ENCODE measurements at regions not wholly inside any gene's neighbourhood (a gene's known extent, or its start where the extent isn't known, plus 50 kb on each side); places are given as distances from the start of the nearest gene placed in this dataset.

DNA sequence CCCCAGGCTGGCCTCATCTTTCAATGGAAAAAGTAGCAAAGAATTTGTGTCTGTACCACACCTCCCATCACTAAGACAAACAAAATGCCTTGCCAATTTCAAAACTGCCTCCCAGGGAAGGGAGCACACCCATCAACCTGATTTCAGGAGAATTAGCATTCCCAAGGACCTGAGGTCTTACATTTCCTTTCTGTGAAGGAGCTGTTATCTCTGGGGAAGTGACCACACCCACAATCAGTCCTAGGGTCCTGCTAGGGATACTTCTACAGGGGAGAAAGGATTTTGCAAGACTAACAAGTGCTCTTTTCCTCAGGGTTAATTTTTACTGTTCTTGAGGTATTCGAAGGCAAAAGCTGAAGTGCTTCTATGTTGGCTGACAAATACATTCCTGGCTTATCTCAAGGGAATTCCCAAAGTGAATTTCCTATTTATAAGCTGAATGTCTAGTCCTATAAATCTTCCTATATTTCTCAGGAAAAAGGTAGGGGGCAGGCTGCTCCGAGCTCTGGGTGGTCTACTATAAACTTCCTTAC, 97.4 kb upstream of the ITGA1 start:
- Histone ChIP-seq H3K4me2 (ENCODE audit: low read length) (peak overlapping the region; percentile 30), H3K9ac (ENCODE audit: low read length) (no peak overlapping the region), H3K36me3 (ENCODE audit: insufficient read depth, low read length) (no peaks in the 10 kb centered on the region), H2AFZ (ENCODE audit: low read depth, low read length) (no peak overlapping the region), H4K20me1 (ENCODE audit: insufficient read depth, low read length) (no peaks in the 10 kb centered on the region), H3K4me3 (ENCODE audit: insufficient read depth, low read depth, low read length) (no peak overlapping the region), H3K27ac (ENCODE audit: low read depth, low read length) (peak overlapping the region; percentile 6), H3K79me2 (ENCODE audit: insufficient read depth, low read length) (no peaks in the 10 kb centered on the region), H3K27me3 (ENCODE audit: insufficient read depth, low read length) (no peaks in the 10 kb centered on the region), H3K4me1 (ENCODE audit: insufficient read depth, low read length) (peaks cover 18% of the 10 kb centered on the region), H3K9me3 (ENCODE audit: insufficient read depth, low read depth, low read length) (no peaks in the 10 kb centered on the region)
- peak; percentile 34 for DNase-seq (ENCODE audit: low read depth)
- no peak for TF ChIP-seq EZH2 (IDR thresholded peaks at IDR 0.05; ENCODE audit: insufficient read depth, low read length)
- TF ChIP-seq, protein P1, sequence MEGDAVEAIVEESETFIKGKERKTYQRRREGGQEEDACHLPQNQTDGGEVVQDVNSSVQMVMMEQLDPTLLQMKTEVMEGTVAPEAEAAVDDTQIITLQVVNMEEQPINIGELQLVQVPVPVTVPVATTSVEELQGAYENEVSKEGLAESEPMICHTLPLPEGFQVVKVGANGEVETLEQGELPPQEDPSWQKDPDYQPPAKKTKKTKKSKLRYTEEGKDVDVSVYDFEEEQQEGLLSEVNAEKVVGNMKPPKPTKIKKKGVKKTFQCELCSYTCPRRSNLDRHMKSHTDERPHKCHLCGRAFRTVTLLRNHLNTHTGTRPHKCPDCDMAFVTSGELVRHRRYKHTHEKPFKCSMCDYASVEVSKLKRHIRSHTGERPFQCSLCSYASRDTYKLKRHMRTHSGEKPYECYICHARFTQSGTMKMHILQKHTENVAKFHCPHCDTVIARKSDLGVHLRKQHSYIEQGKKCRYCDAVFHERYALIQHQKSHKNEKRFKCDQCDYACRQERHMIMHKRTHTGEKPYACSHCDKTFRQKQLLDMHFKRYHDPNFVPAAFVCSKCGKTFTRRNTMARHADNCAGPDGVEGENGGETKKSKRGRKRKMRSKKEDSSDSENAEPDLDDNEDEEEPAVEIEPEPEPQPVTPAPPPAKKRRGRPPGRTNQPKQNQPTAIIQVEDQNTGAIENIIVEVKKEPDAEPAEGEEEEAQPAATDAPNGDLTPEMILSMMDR (IDR thresholded peaks at IDR 0.05; ENCODE audit: insufficient read depth, low read depth, low read length) = no peak
- Mint-ChIP-seq H3K9me3 (ENCODE audit: unreplicated experiment) (peaks cover 1% of the 10 kb centered on the region), H3K27me3 (ENCODE audit: low read depth, unreplicated experiment) (no peaks in the 10 kb centered on the region), H3K4me1 (ENCODE audit: low read depth, unreplicated experiment) (peaks cover 31% of the 10 kb centered on the region), H3K4me3 (ENCODE audit: unreplicated experiment) (peak overlapping the region; percentile 40), H3K36me3 (ENCODE audit: low read depth, unreplicated experiment) (no peaks in the 10 kb centered on the region), H3K27ac (ENCODE audit: unreplicated experiment) (peak overlapping the region; percentile 87)
- FAIRE-seq = no peak

- H3K36me3 Mint-ChIP-seq (ENCODE audit: low read depth, unreplicated experiment) = no peaks in the 10 kb centered on the region
Observed at GRCh38 chr5:52692039-52692438, 95.7 kb upstream of the ITGA1 start.

GRCh38 chr5:52692606-52693005, 95.1 kb upstream of the ITGA1 start:
- Histone ChIP-seq H4K20me1 (ENCODE audit: insufficient read depth, low read length) (no peaks in the 10 kb centered on the region), H3K79me2 (ENCODE audit: insufficient read depth, low read length) (no peaks in the 10 kb centered on the region), H3K27ac (ENCODE audit: low read depth, low read length) (peak overlapping the region; percentile 61), H3K4me1 (ENCODE audit: insufficient read depth, low read length) (peaks cover 18% of the 10 kb centered on the region), H2AFZ (ENCODE audit: low read depth, low read length) (no peak overlapping the region), H3K9ac (ENCODE audit: low read length) (peak overlapping the region; percentile 58), H3K27me3 (ENCODE audit: insufficient read depth, low read length) (no peaks in the 10 kb centered on the region), H3K9me3 (ENCODE audit: insufficient read depth, low read depth, low read length) (no peaks in the 10 kb centered on the region), H3K36me3 (ENCODE audit: insufficient read depth, low read length) (no peaks in the 10 kb centered on the region), H3K4me2 (ENCODE audit: low read length) (no peak overlapping the region), H3K4me3 (ENCODE audit: insufficient read depth, low read depth, low read length) (no peak overlapping the region)
- no peak for TF ChIP-seq EZH2 (IDR thresholded peaks at IDR 0.05; ENCODE audit: insufficient read depth, low read length)
- TF ChIP-seq, protein P1 (IDR thresholded peaks at IDR 0.05; ENCODE audit: insufficient read depth, low read depth, low read length) = no peak
- Mint-ChIP-seq H3K4me1 (ENCODE audit: low read depth, unreplicated experiment) (peaks cover 31% of the 10 kb centered on the region), H3K4me3 (ENCODE audit: unreplicated experiment) (peak overlapping the region; percentile 25), H3K36me3 (ENCODE audit: low read depth, unreplicated experiment) (no peaks in the 10 kb centered on the region), H3K27ac (ENCODE audit: unreplicated experiment) (peak overlapping the region; percentile 92), H3K9me3 (ENCODE audit: unreplicated experiment) (peaks cover 1% of the 10 kb centered on the region), H3K27me3 (ENCODE audit: low read depth, unreplicated experiment) (peaks cover 3% of the 10 kb centered on the region)
- FAIRE-seq = no peak
- DNase-seq (ENCODE audit: low read depth) = no peak

More at GRCh38 chr5:52692039-52692438, 95.7 kb upstream of the ITGA1 start:
- H3K36me3 ChIP-seq (ENCODE audit: insufficient read depth, low read length) = no peaks in the 10 kb centered on the region
- DNase-seq (ENCODE audit: low read depth) = peak; percentile 39
- no peak overlapping the region for H2AFZ ChIP-seq (ENCODE audit: low read depth, low read length)
- no peak overlapping the region for H3K4me3 Mint-ChIP-seq (ENCODE audit: unreplicated experiment)
- H3K27ac Mint-ChIP-seq (ENCODE audit: unreplicated experiment) = peak overlapping the region; percentile 92
- H3K4me3 ChIP-seq (ENCODE audit: insufficient read depth, low read depth, low read length) = no peak overlapping the region
- TF ChIP-seq EZH2 (IDR thresholded peaks at IDR 0.05; ENCODE audit: insufficient read depth, low read length) = no peak
- TF ChIP-seq, protein P1 (IDR thresholded peaks at IDR 0.05; ENCODE audit: insufficient read depth, low read depth, low read length) = no peak
- peak overlapping the region; percentile 61 for H3K27ac ChIP-seq (ENCODE audit: low read depth, low read length)
- H3K27me3 ChIP-seq (ENCODE audit: insufficient read depth, low read length) = no peaks in the 10 kb centered on the region
- peak overlapping the region; percentile 58 for H3K9ac ChIP-seq (ENCODE audit: low read length)
- H3K79me2 ChIP-seq (ENCODE audit: insufficient read depth, low read length) = no peaks in the 10 kb centered on the region
- H4K20me1 ChIP-seq (ENCODE audit: insufficient read depth, low read length) = no peaks in the 10 kb centered on the region
- H3K9me3 Mint-ChIP-seq (ENCODE audit: unreplicated experiment) = peaks cover 1% of the 10 kb centered on the region
- FAIRE-seq = peak; percentile 52
- H3K9me3 ChIP-seq (ENCODE audit: insufficient read depth, low read depth, low read length) = no peaks in the 10 kb centered on the region
- peak overlapping the region; percentile 17 for H3K4me2 ChIP-seq (ENCODE audit: low read length)
- H3K4me1 ChIP-seq (ENCODE audit: insufficient read depth, low read length) = peaks cover 18% of the 10 kb centered on the region
- peaks cover 31% of the 10 kb centered on the region for H3K4me1 Mint-ChIP-seq (ENCODE audit: low read depth, unreplicated experiment)
- H3K27me3 Mint-ChIP-seq (ENCODE audit: low read depth, unreplicated experiment) = peaks cover 3% of the 10 kb centered on the region
